Panc1 (cell line): ENCODE measurements at regions not wholly inside any gene's neighbourhood (a gene's known extent, or its start where the extent isn't known, plus 50 kb on each side); places are given as distances from the start of the nearest gene placed in this dataset.

ENCODE experiments used
- CTCF ChIP-seq: fragments of 450-650 bp; IDR thresholded peaks from 2 replicates; pipeline ENCODE4 v1.5.1; 2017; ENCODE audit warnings: mild to moderate bottlenecking
- POLR2AphosphoS5 ChIP-seq: IDR thresholded peaks from 2 replicates; pipeline ENCODE4 v1.6.1; 2012; ENCODE audit warnings: mild to moderate bottlenecking, low read depth, low read length, moderate library complexity

GRCh38 chr14:88933191-88933590 lies 108.7 kb downstream of the TTC8 start:
- TF ChIP-seq CTCF (no peak), POLR2AphosphoS5 (no peak)
